ENCODE measurements at regions not wholly inside any gene's neighbourhood (a gene's known extent, or its start where the extent isn't known, plus 50 kb on each side); places are given as distances from the start of the nearest gene placed in this dataset.

DNA sequence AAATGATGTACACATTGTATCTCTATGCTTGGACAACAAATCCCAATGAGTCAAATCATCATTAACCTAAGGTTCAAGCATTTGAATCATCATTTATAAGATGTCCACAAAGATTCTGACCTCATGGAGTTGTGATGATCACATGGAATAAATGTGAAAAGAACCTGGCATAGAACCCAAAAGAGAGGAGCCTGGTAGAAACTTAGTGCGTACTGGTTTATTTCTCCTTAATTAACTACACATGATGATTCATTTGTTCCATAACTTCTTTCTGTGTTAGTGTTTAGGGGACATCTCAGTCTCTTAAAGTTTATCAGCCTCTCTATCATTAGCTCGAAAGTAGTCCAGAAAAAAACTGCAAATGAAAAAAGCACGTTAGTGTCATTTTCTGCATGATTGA is 411.6 kb downstream of the BRINP1 start:
- TF ChIP-seq, protein P1, sequence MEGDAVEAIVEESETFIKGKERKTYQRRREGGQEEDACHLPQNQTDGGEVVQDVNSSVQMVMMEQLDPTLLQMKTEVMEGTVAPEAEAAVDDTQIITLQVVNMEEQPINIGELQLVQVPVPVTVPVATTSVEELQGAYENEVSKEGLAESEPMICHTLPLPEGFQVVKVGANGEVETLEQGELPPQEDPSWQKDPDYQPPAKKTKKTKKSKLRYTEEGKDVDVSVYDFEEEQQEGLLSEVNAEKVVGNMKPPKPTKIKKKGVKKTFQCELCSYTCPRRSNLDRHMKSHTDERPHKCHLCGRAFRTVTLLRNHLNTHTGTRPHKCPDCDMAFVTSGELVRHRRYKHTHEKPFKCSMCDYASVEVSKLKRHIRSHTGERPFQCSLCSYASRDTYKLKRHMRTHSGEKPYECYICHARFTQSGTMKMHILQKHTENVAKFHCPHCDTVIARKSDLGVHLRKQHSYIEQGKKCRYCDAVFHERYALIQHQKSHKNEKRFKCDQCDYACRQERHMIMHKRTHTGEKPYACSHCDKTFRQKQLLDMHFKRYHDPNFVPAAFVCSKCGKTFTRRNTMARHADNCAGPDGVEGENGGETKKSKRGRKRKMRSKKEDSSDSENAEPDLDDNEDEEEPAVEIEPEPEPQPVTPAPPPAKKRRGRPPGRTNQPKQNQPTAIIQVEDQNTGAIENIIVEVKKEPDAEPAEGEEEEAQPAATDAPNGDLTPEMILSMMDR (IDR thresholded peaks at IDR 0.05; ENCODE audit: low read depth, low read length): no peak
- TF ChIP-seq POLR2A (IDR thresholded peaks at IDR 0.05; ENCODE audit: extremely low read depth, insufficient read length) (no peak), MYC (IDR thresholded peaks at IDR 0.05; ENCODE audit: low read depth, low read length) (no peak)
- TF ChIP-seq, protein P2, sequence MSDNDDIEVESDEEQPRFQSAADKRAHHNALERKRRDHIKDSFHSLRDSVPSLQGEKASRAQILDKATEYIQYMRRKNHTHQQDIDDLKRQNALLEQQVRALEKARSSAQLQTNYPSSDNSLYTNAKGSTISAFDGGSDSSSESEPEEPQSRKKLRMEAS (IDR thresholded peaks at IDR 0.05; ENCODE audit: low read depth, low read length): no peak
